WTC11 (cell line): ENCODE measurements at regions not wholly inside any gene's neighbourhood (a gene's known extent, or its start where the extent isn't known, plus 50 kb on each side); places are given as distances from the start of the nearest gene placed in this dataset.

Experiments
- NR3C1 ChIP-seq: sonication (generic); formaldehyde crosslinking; conservative IDR thresholded peaks from 2 replicates; pipeline ENCODE4 v1.8.1; 2023; ENCODE audit warnings: low read depth, mild to moderate bottlenecking, missing genetic modification reagents
- SMAD3 ChIP-seq: sonication (generic); formaldehyde crosslinking; IDR thresholded peaks from 2 replicates; pipeline ENCODE4 v1.8.0; 2022; ENCODE audit warnings: missing genetic modification reagents, mild to moderate bottlenecking, borderline replicate concordance
- TCF7 ChIP-seq: sonication (generic); formaldehyde crosslinking; IDR thresholded peaks from 2 replicates; pipeline ENCODE4 v1.8.0; 2022; ENCODE audit warnings: mild to moderate bottlenecking, low read depth, missing genetic modification reagents, moderate library complexity
- ZNF281 ChIP-seq: sonication (generic); formaldehyde crosslinking; IDR thresholded peaks from 2 replicates; pipeline ENCODE4 v1.8.0; 2023; ENCODE audit warnings: mild to moderate bottlenecking, missing genetic modification reagents
- TF ChIP-seq, protein P1 (sequence below): fragments of 200-600 bp; IDR thresholded peaks from 2 replicates; pipeline ENCODE4 v1.8.0; 2022; ENCODE audit warnings: antibody characterized with exemption

DNA sequence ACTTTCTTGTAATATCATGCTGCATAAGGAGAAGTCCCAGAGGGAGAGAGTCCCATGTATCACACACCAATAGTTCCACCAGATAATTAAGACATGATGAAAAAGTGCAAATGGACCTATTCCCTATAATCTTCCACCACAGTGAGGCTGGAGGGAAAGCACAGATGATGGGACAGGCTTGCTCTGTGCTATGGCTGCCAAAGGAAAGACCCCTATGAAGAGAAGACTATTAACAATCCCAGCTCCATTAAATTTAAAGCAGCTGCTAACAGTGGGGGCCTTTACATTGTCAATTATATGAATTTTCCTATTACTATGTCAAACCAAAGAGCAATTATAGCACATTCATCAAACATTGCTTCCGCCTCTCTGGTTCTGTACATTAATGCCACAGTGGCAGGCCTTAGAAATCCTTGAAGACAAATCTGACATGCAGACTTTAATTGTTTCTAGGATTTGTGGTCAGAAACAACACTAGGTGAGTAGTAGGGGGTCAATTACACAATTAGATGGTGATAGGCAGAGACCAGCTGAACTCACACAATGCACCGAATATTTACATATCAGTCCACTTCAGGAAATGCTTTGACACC is 551.3 kb downstream of the TLE1 start:
- TF ChIP-seq, protein P1, sequence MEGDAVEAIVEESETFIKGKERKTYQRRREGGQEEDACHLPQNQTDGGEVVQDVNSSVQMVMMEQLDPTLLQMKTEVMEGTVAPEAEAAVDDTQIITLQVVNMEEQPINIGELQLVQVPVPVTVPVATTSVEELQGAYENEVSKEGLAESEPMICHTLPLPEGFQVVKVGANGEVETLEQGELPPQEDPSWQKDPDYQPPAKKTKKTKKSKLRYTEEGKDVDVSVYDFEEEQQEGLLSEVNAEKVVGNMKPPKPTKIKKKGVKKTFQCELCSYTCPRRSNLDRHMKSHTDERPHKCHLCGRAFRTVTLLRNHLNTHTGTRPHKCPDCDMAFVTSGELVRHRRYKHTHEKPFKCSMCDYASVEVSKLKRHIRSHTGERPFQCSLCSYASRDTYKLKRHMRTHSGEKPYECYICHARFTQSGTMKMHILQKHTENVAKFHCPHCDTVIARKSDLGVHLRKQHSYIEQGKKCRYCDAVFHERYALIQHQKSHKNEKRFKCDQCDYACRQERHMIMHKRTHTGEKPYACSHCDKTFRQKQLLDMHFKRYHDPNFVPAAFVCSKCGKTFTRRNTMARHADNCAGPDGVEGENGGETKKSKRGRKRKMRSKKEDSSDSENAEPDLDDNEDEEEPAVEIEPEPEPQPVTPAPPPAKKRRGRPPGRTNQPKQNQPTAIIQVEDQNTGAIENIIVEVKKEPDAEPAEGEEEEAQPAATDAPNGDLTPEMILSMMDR = no peak
- TF ChIP-seq ZNF281 (CRISPR knock-in tag) = no peak
- no peak for TF ChIP-seq NR3C1 (CRISPR knock-in tag)
- TF ChIP-seq SMAD3 = no peak
- TF ChIP-seq TCF7 (CRISPR knock-in tag) = no peak
